Endothelial cell of umbilical vein (primary cell): ENCODE measurements at regions not wholly inside any gene's neighbourhood (a gene's known extent, or its start where the extent isn't known, plus 50 kb on each side); places are given as distances from the start of the nearest gene placed in this dataset.

ENCODE experiments used
- EZH2 ChIP-seq: IDR thresholded peaks from 2 replicates; pipeline ENCODE4 v1.6.1; 2012; ENCODE audit warnings: borderline replicate concordance, low read depth, mild to moderate bottlenecking, moderate library complexity, low read length, inconsistent platforms; ENCODE audit not compliant: severe bottlenecking
- POLR2A ChIP-seq: IDR thresholded peaks from 2 replicates; pipeline ENCODE4 v1.6.1; 2012; ENCODE audit warnings: low read depth, mild to moderate bottlenecking, control low read depth, low read length
- POLR2AphosphoS5 ChIP-seq: IDR thresholded peaks from 2 replicates; pipeline ENCODE4 v1.6.1; 2012; ENCODE audit warnings: low read depth, mild to moderate bottlenecking, control low read depth, low read length, moderate library complexity; ENCODE audit not compliant: insufficient read depth
- TF ChIP-seq, protein P1 (sequence below), 2 donors: IDR thresholded peaks; 1 replicate in 1 of 2; 2 replicates in 1 of 2; pipeline ENCODE4 v1.5.1; 2011; ENCODE audit warnings: low read length in 2 of 2, mild to moderate bottlenecking in 2 of 2, moderate library complexity in 2 of 2, control low read depth in 1 of 2, inconsistent platforms in 1 of 2, low read depth in 1 of 2; ENCODE audit not compliant: insufficient read depth in 1 of 2; ENCODE audit errors: extremely low read depth in 1 of 2
- TF ChIP-seq, protein P2 (sequence below): IDR thresholded peaks from 2 replicates; pipeline ENCODE4 v1.6.1; 2011; ENCODE audit not compliant: insufficient read depth, insufficient read length

DNA sequence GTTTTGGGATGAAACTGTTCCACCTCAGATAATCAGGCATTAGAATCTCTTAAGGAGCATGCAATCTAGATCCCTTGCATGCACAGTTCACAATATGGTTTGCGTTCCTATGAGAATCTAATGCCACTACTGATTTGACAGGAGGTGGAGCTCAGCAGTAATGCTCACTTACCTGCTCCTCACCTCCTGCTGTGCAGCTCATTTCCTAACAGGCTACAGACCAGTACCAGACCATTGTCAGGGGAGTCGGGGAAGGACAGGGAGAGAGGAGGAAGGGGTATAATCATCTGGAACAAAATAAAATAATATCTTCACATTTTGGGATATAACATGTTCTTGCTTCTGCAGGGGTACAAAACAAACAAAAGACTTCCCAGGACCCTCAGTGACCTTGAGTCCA, 532.0 kb upstream of the FSHR start:
- TF ChIP-seq, protein P1, sequence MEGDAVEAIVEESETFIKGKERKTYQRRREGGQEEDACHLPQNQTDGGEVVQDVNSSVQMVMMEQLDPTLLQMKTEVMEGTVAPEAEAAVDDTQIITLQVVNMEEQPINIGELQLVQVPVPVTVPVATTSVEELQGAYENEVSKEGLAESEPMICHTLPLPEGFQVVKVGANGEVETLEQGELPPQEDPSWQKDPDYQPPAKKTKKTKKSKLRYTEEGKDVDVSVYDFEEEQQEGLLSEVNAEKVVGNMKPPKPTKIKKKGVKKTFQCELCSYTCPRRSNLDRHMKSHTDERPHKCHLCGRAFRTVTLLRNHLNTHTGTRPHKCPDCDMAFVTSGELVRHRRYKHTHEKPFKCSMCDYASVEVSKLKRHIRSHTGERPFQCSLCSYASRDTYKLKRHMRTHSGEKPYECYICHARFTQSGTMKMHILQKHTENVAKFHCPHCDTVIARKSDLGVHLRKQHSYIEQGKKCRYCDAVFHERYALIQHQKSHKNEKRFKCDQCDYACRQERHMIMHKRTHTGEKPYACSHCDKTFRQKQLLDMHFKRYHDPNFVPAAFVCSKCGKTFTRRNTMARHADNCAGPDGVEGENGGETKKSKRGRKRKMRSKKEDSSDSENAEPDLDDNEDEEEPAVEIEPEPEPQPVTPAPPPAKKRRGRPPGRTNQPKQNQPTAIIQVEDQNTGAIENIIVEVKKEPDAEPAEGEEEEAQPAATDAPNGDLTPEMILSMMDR (IDR thresholded peaks at IDR 0.05; ENCODE audit: extremely low read depth in 1 of 2, insufficient read depth in 1 of 2, low read depth in 1 of 2, low read length in 2 of 2), result no peak
- TF ChIP-seq, protein P2, sequence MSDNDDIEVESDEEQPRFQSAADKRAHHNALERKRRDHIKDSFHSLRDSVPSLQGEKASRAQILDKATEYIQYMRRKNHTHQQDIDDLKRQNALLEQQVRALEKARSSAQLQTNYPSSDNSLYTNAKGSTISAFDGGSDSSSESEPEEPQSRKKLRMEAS, result no peak
- TF ChIP-seq POLR2A, result no peak
- TF ChIP-seq EZH2, result no peak
- no peak for TF ChIP-seq POLR2AphosphoS5
